Common myeloid progenitor, CD34-positive (primary cell): ENCODE measurements at regions not wholly inside any gene's neighbourhood (a gene's known extent, or its start where the extent isn't known, plus 50 kb on each side); places are given as distances from the start of the nearest gene placed in this dataset.

Experiments used
- CTCF ChIA-PET: fragments of 350-600 bp; sonication (Branson Sonifier 250); formaldehyde crosslinking; loops from one replicate; lab custom pipeline; 2021; ENCODE audit warnings: antibody characterized with exemption; lab: Charles Lee
- POLR2A ChIA-PET: fragments of 350-600 bp; sonication (Branson Sonifier 250); formaldehyde crosslinking; loops from one replicate; lab custom pipeline; 2021; ENCODE audit warnings: antibody characterized with exemption; lab: Charles Lee
- DNase-seq, 3 donors: peaks; one replicate each; pipeline versions ENCODE4 v3.0.0 to v3.0.0-alpha.2; 2013
- H3K27ac ChIP-seq, 2 experiments: 1 replicate in 1 of 2; 2 replicates in 1 of 2; pipeline ENCODE4 v1.7.0; 2013; ENCODE audit warnings: inconsistent platforms in 2 of 2, low read length in 2 of 2, mild to moderate bottlenecking in 2 of 2, low read depth in 1 of 2, moderate library complexity in 1 of 2; ENCODE audit not compliant: severe bottlenecking in 2 of 2, insufficient read depth in 1 of 2, poor library complexity in 1 of 2
- H3K27me3 ChIP-seq, 5 experiments: replicated peaks in 2 of 5; 1 replicate in 3 of 5; 2 replicates in 2 of 5; pipeline versions ENCODE4 v1.6.1 to v1.7.0; 2013; ENCODE audit warnings: low read length in 4 of 5, mild to moderate bottlenecking in 2 of 5, moderate library complexity in 2 of 5, inconsistent platforms in 1 of 5; ENCODE audit not compliant: insufficient read depth in 5 of 5, control insufficient read depth in 4 of 5
- H3K36me3 ChIP-seq, 4 experiments: 1 replicate in 2 of 4; 2 replicates in 2 of 4; pipeline versions ENCODE4 v1.6.1 to v1.7.0; 2013; ENCODE audit warnings: low read length in 3 of 4, control low read depth in 1 of 4, mild to moderate bottlenecking in 1 of 4; ENCODE audit not compliant: control insufficient read depth in 4 of 4, insufficient read depth in 4 of 4
- H3K4me1 ChIP-seq, 4 experiments: 1 replicate in 3 of 4; 2 replicates in 1 of 4; pipeline versions ENCODE4 v1.6.1 to v1.7.1; 2013; ENCODE audit warnings: low read length in 3 of 4, mild to moderate bottlenecking in 3 of 4, control low read depth in 1 of 4, inconsistent platforms in 1 of 4, moderate library complexity in 1 of 4; ENCODE audit not compliant: control insufficient read depth in 4 of 4, insufficient read depth in 4 of 4; ENCODE audit errors: control extremely low read depth in 1 of 4
- H3K4me3 ChIP-seq, 7 experiments: 1 replicate in 4 of 7; 2 replicates in 3 of 7; pipeline versions ENCODE4 v1.5.1 to v1.7.0; 2013; ENCODE audit warnings: mild to moderate bottlenecking in 7 of 7, low read length in 6 of 7, moderate library complexity in 6 of 7, inconsistent platforms in 2 of 7, low read depth in 2 of 7, control low read depth in 1 of 7; ENCODE audit not compliant: insufficient read depth in 4 of 7, control insufficient read depth in 1 of 7; ENCODE audit errors: extremely low read depth in 1 of 7
- H3K9me3 ChIP-seq, 5 experiments: 1 replicate in 4 of 5; 2 replicates in 1 of 5; pipeline versions ENCODE4 v1.6.1 to v1.7.1; 2013; ENCODE audit warnings: low read length in 4 of 5, mild to moderate bottlenecking in 2 of 5, inconsistent platforms in 1 of 5, low read depth in 1 of 5, moderate library complexity in 1 of 5; ENCODE audit not compliant: control insufficient read depth in 4 of 5, insufficient read depth in 2 of 5; ENCODE audit errors: control extremely low read depth in 1 of 5
- WGBS: methylation state at CpG from one replicate; pipeline ENCODE4 v1.1.5; 2013; ENCODE audit not compliant: insufficient coverage; 5-methylcytosine and 5-hydroxymethylcytosine counted together

- Histone ChIP-seq H3K4me1 (no peaks in the 10 kb centered on the region), H3K36me3 (no peaks in the 10 kb centered on the region), H3K9me3 (peaks cover 0 to 3% (median 0%) of the 10 kb centered on the region in 5 experiments), H3K27me3 (no peaks in the 10 kb centered on the region), H3K4me3 (no peak overlapping the region), H3K27ac (no peak overlapping the region)
- DNase-seq = no peak
- 92% methylated on average over 6 of the region's 7 CpGs for WGBS
- ChIA-PET CTCF (no interaction called here), POLR2A (no interaction called here)
Observed at GRCh38 chr4:178340468-178340867, 898.2 kb upstream of the AGA start.

GRCh38 chr4:178344096-178344495, 901.9 kb upstream of the AGA start:
- no peak overlapping the region for H3K27ac ChIP-seq

GRCh38 chr4:178347111-178347510, 904.9 kb upstream of the AGA start:
- Histone ChIP-seq H3K27ac (no peak overlapping the region), H3K36me3 (no peaks in the 10 kb centered on the region), H3K4me3 (no peak overlapping the region), H3K27me3 (no peaks in the 10 kb centered on the region), H3K9me3 (no peaks in the 10 kb centered on the region), H3K4me1 (no peaks in the 10 kb centered on the region)
- no peak for DNase-seq
- ChIA-PET POLR2A (no interaction called here), CTCF (interaction anchor here (0.6 kb wide), 1 partner anchor 87 kb away, joined by 3 read pairs; no protein-coding TSS in a partner anchor)

More at GRCh38 chr4:178344096-178344495, 901.9 kb upstream of the AGA start:
- Histone ChIP-seq H3K4me3 (no peak overlapping the region), H3K4me1 (no peaks in the 10 kb centered on the region), H3K27me3 (no peaks in the 10 kb centered on the region), H3K36me3 (no peaks in the 10 kb centered on the region), H3K9me3 (no peaks in the 10 kb centered on the region)
- ChIA-PET CTCF (no interaction called here), POLR2A (no interaction called here)
- DNase-seq = no peak

GRCh38 chr4:178349601-178350000, 907.4 kb upstream of the AGA start:
- WGBS = no CpG with 5 or more reads among the region's 4 CpGs
- Histone ChIP-seq H3K27ac (no peak overlapping the region), H3K4me1 (no peaks in the 10 kb centered on the region)

GRCh38 chr4:178351185-178351584, 908.9 kb upstream of the AGA start:
- H3K9me3 ChIP-seq = peaks cover 0 to 2% (median 0%) of the 10 kb centered on the region in 5 experiments
- no peak for DNase-seq
- no peaks in the 10 kb centered on the region for H3K4me1 ChIP-seq
- H3K4me3 ChIP-seq = no peak overlapping the region
- H3K27ac ChIP-seq = no peak overlapping the region
- CTCF ChIA-PET = no interaction called here
- H3K36me3 ChIP-seq = no peaks in the 10 kb centered on the region
- no peaks in the 10 kb centered on the region for H3K27me3 ChIP-seq
- POLR2A ChIA-PET = no interaction called here

More at GRCh38 chr4:178349601-178350000, 907.4 kb upstream of the AGA start:
- Histone ChIP-seq H3K36me3 (no peaks in the 10 kb centered on the region), H3K27me3 (no peaks in the 10 kb centered on the region), H3K9me3 (no peaks in the 10 kb centered on the region), H3K4me3 (no peak overlapping the region)
- no peak for DNase-seq
- ChIA-PET POLR2A (no interaction called here), CTCF (no interaction called here)

- Histone ChIP-seq H3K9me3 (peaks cover 0 to 2% (median 0%) of the 10 kb centered on the region in 5 experiments), H3K27me3 (no peaks in the 10 kb centered on the region), H3K36me3 (no peaks in the 10 kb centered on the region), H3K4me1 (no peaks in the 10 kb centered on the region), H3K4me3 (no peak overlapping the region), H3K27ac (no peak overlapping the region)
- DNase-seq = no peak
- ChIA-PET CTCF (no interaction called here), POLR2A (no interaction called here)
- no CpG with 5 or more reads among the region's 2 CpGs for WGBS
Observed at GRCh38 chr4:178356725-178357124, 914.5 kb upstream of the AGA start.

- H3K36me3 ChIP-seq = no peaks in the 10 kb centered on the region
- no peak overlapping the region for H3K27ac ChIP-seq
- CTCF ChIA-PET = interaction anchor here (0.9 kb wide), 1 partner anchor 10 kb away, joined by 3 read pairs; no protein-coding TSS in a partner anchor
- H3K9me3 ChIP-seq = no peaks in the 10 kb centered on the region
- POLR2A ChIA-PET = no interaction called here
- WGBS = no CpG with 5 or more reads among the region's 2 CpGs
- H3K27me3 ChIP-seq = no peaks in the 10 kb centered on the region
- DNase-seq = no peak
- no peak overlapping the region for H3K4me3 ChIP-seq
- no peaks in the 10 kb centered on the region for H3K4me1 ChIP-seq
Observed at GRCh38 chr4:178385481-178385880, 943.2 kb upstream of the AGA start.
